ENCODE measurements at regions not wholly inside any gene's neighbourhood (a gene's known extent, or its start where the extent isn't known, plus 50 kb on each side); places are given as distances from the start of the nearest gene placed in this dataset.

GRCh38 chr5:143546394-143546793, 142.9 kb upstream of the NR3C1 start:
- Histone ChIP-seq H3K79me2 (ENCODE audit: control insufficient read depth, low read length) (no peaks in the 10 kb centered on the region), H3K36me3 (ENCODE audit: control insufficient read depth, low read length) (no peaks in the 10 kb centered on the region), H3K4me3 (ENCODE audit: low read length) (no peak overlapping the region), H3K4me2 (ENCODE audit: low read length) (no peak overlapping the region), H3K9me2 (replicated peaks; ENCODE audit: control insufficient read depth, low read length) (no peaks in the 10 kb centered on the region), H3K4me1 (ENCODE audit: control insufficient read depth, low read length) (no peaks in the 10 kb centered on the region), H3K27me3 (ENCODE audit: control insufficient read depth, low read length) (no peaks in the 10 kb centered on the region), H3K27ac (ENCODE audit: low read depth, low read length) (no peak overlapping the region), H3K9me3 (ENCODE audit: control insufficient read depth, insufficient read depth, low read length) (0 out of 2 replicates have a peak, but pooled peaks cover 2% of the 10 kb centered on the region), H4K20me1 (ENCODE audit: control insufficient read depth, insufficient read depth, low read depth, low read length) (no peaks in the 10 kb centered on the region), H3F3A (ENCODE audit: control insufficient read depth, insufficient read depth) (no peaks in the 10 kb centered on the region)
- TF ChIP-seq EZH2phosphoT487 (IDR thresholded peaks at IDR 0.05; ENCODE audit: borderline replicate concordance, low read length) (no peak), CTCF (IDR thresholded peaks at IDR 0.05; ENCODE audit: low read depth, low read length, poor library complexity, severe bottlenecking) (no peak)

GRCh38 chr5:143544606-143545005, 141.1 kb upstream of the NR3C1 start:
- Histone ChIP-seq H3F3A (ENCODE audit: control insufficient read depth, insufficient read depth) (no peaks in the 10 kb centered on the region), H3K9me3 (ENCODE audit: control insufficient read depth, insufficient read depth, low read length) (peaks cover 5% of the 10 kb centered on the region; the same call in 1 of the 2 replicates), H3K27ac (ENCODE audit: low read depth, low read length) (no peak overlapping the region), H4K20me1 (ENCODE audit: control insufficient read depth, insufficient read depth, low read depth, low read length) (no peaks in the 10 kb centered on the region), H3K36me3 (ENCODE audit: control insufficient read depth, low read length) (no peaks in the 10 kb centered on the region), H3K27me3 (ENCODE audit: control insufficient read depth, low read length) (no peaks in the 10 kb centered on the region), H3K79me2 (ENCODE audit: control insufficient read depth, low read length) (no peaks in the 10 kb centered on the region), H3K4me3 (ENCODE audit: low read length) (no peak overlapping the region), H3K9me2 (replicated peaks; ENCODE audit: control insufficient read depth, low read length) (no peaks in the 10 kb centered on the region), H3K4me1 (ENCODE audit: control insufficient read depth, low read length) (no peaks in the 10 kb centered on the region), H3K4me2 (ENCODE audit: low read length) (no peak overlapping the region)
- TF ChIP-seq EZH2phosphoT487 (IDR thresholded peaks at IDR 0.05; ENCODE audit: borderline replicate concordance, low read length) (no peak), CTCF (IDR thresholded peaks at IDR 0.05; ENCODE audit: low read depth, low read length, poor library complexity, severe bottlenecking) (no peak)

GRCh38 chr5:143543358-143544255, 140.1 kb upstream of the NR3C1 start:
- Histone ChIP-seq H4K20me1 (ENCODE audit: control insufficient read depth, insufficient read depth, low read depth, low read length) (no peaks in the 10 kb centered on the region), H3K27me3 (ENCODE audit: control insufficient read depth, low read length) (no peaks in the 10 kb centered on the region), H3K9me2 (replicated peaks; ENCODE audit: control insufficient read depth, low read length) (no peaks in the 10 kb centered on the region), H3F3A (ENCODE audit: control insufficient read depth, insufficient read depth) (no peaks in the 10 kb centered on the region), H3K4me2 (ENCODE audit: low read length) (no peak overlapping the region), H3K4me1 (ENCODE audit: control insufficient read depth, low read length) (no peaks in the 10 kb centered on the region), H3K36me3 (ENCODE audit: control insufficient read depth, low read length) (no peaks in the 10 kb centered on the region), H3K9me3 (ENCODE audit: control insufficient read depth, insufficient read depth, low read length) (peaks cover 12% of the 10 kb centered on the region; the same call in 1 of the 2 replicates), H3K79me2 (ENCODE audit: control insufficient read depth, low read length) (no peaks in the 10 kb centered on the region), H3K27ac (ENCODE audit: low read depth, low read length) (no peak overlapping the region), H3K4me3 (ENCODE audit: low read length) (no peak overlapping the region)
- TF ChIP-seq EZH2phosphoT487 (IDR thresholded peaks at IDR 0.05; ENCODE audit: borderline replicate concordance, low read length) (no peak), CTCF (IDR thresholded peaks at IDR 0.05; ENCODE audit: low read depth, low read length, poor library complexity, severe bottlenecking) (no peak)

All from DOHH2 (cell line).